NCI-H2107 treated with DMSO at 0.1 percent for 48 hours (cell line): ENCODE measurements at regions not wholly inside any gene's neighbourhood (a gene's known extent, or its start where the extent isn't known, plus 50 kb on each side); places are given as distances from the start of the nearest gene placed in this dataset.
A peak's percentile ranks its signal among the peaks of the same experiment; 100 is the strongest.
"Not testable (repeated sequence)": the region's sequence is repeated elsewhere in the genome, so short reads cannot be mapped to it uniquely, and the experiment has no call there.

Experiments used
- DNase-seq: peaks from one replicate; lab custom pipeline; 2025; ENCODE audit not compliant: unreplicated experiment; lab: John Stamatoyannopoulos, UW

GRCh38 chr3:130569461-130570365 is 52.7 kb downstream of the COL6A6 start:
- DNase-seq = no peak

GRCh38 chr3:130572769-130573168 is 55.8 kb downstream of the COL6A6 start:
- no peak for DNase-seq

GRCh38 chr3:130576375-130577266 is 59.6 kb downstream of the COL6A6 start:
- no peak for DNase-seq

GRCh38 chr3:130582457-130583153 is 65.6 kb downstream of the COL6A6 start:
- no peak for DNase-seq

- not testable (repeated sequence) for DNase-seq
These were observed 77.8 kb downstream of the COL6A6 start for GRCh38 chr3:130594749-130595148.

- DNase-seq = no peak
These were observed 79.5 kb downstream of the COL6A6 start for GRCh38 chr3:130596484-130596883.

- peak; percentile 88 for DNase-seq
These were observed 84.5 kb downstream of the COL6A6 start for GRCh38 chr3:130601442-130601971.

GRCh38 chr3:130604806-130605205 is 87.8 kb downstream of the COL6A6 start:
- no peak for DNase-seq

GRCh38 chr3:130606336-130606735 is 89.4 kb downstream of the COL6A6 start:
- no peak for DNase-seq

GRCh38 chr3:130607553-130608154 is 90.7 kb downstream of the COL6A6 start:
- DNase-seq = no peak

GRCh38 chr3:130609166-130609979 is 92.4 kb downstream of the COL6A6 start:
- no peak for DNase-seq

GRCh38 chr3:130619196-130619595 is 102.2 kb downstream of the COL6A6 start:
- DNase-seq = no peak

- DNase-seq = no peak
These were observed 104.8 kb downstream of the COL6A6 start for GRCh38 chr3:130621824-130622223.

- no peak for DNase-seq
These were observed 109.1 kb downstream of the COL6A6 start for GRCh38 chr3:130626049-130626448.

GRCh38 chr3:130627143-130627855 is 110.3 kb downstream of the COL6A6 start:
- no peak for DNase-seq

- no peak for DNase-seq
These were observed 110.9 kb downstream of the COL6A6 start for GRCh38 chr3:130627882-130628281.
